Fibroblast of the conjunctiva (primary cell): ENCODE measurements at regions not wholly inside any gene's neighbourhood (a gene's known extent, or its start where the extent isn't known, plus 50 kb on each side); places are given as distances from the start of the nearest gene placed in this dataset.

Experiments
- DNase-seq: peaks from one replicate; pipeline ENCODE4 v3.0.0-alpha.2; 2010; ENCODE audit warnings: low read depth

DNA sequence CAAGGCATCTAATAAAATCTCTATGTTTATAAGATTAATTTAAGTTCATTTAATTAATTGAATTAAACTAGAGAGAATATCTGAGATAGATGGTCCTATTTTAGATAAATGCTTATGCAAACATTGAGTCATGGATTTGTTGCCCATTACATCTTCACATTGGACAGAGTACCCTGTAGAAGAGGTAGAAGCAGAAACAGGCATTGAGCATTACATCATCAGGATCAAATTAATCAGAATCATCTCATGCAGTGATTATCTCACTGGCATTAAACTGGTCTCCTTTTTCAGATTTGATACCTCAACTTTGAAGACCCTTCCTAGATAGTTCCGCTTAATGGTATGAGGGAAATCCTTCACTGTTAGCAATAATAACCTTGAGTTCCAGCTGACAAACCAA is 469.6 kb upstream of the VRK2 start:
- no peak for DNase-seq

DNA sequence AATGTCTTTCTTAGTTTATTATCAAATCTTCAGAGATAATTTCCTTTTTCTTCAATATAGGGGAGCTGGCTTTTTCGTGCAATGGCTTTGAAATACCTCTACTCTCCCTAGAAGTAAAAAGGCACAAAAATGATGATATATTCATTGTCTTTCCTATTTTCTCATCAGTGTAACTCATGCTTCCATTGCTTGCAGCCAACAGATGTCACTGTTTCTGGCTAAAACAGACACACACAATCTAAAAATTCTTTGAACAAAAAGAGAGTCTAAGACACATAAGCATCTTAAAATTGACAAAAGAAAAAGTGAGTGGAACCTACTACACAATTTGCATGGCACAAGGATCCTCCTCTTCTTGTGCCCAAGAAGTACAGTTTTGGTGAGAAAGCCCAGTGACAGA is 448.7 kb upstream of the VRK2 start:
- no peak for DNase-seq

DNA sequence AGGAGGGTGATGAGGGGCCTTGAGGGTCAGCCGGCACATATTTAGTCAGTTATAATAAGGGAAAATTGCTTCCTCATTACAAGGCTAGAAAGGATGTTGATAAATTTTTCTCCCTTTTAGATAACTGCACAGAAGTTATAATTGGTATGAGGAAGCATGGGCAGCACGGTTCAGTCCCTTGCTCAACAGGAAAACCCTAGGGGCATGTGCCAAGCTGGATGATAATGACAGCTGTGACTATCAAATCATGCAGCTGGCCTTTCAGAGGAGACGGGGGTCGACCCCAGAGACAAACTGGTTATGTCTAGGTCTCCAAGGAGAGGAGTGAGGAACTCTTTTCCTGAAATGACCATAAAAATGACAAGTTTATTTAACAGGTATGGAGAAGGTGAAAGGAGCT is 448.1 kb upstream of the VRK2 start:
- no peak for DNase-seq

- DNase-seq, result no peak
Measured at GRCh38 chr2:57602733-57603132, 443.9 kb upstream of the VRK2 start.

DNA sequence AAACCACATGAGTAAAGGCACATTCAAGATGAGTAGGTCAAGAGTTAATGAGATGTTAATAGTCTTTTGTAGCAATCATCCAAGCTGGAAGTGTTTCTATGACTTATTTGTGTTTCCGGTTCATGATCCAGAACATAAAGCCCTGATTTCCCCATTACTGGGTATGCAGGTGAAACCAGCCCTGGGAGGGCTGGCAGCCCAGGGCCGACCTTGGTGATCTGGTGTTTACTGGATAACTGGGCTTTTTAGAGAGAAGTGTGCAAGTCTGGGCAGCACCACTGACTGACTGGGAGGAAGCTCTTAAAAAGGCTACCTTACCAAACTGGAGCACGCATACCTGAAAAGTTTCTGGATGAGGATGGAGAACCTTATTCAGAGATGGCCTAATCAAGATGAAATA is 431.6 kb upstream of the VRK2 start:
- DNase-seq, result no peak

- DNase-seq, result no peak
Measured at GRCh38 chr2:57615855-57616556, 430.6 kb upstream of the VRK2 start.

DNA sequence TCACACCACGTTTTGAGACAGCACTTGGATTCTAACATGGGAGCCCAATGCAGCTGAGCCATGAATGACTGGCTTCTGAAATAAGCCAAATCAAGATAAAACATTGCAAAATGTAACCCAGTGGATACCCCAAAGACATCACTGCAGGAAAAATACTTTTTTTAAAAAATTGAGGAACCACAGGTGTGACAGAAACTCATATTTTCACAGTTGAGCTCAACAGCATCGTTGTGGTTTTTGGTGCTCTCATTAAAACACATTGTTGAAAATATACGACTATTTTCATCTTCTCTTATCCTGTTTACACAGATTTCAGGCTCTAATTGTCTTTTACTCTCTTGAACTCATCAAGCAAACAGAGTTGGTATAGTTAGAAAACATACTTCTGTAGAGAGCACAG is 429.3 kb upstream of the VRK2 start:
- DNase-seq, result no peak

- DNase-seq, result no peak
Measured at GRCh38 chr2:57621122-57621663, 425.4 kb upstream of the VRK2 start.

GRCh38 chr2:57622009-57622408 is 424.6 kb upstream of the VRK2 start:
- DNase-seq, result no peak

DNA sequence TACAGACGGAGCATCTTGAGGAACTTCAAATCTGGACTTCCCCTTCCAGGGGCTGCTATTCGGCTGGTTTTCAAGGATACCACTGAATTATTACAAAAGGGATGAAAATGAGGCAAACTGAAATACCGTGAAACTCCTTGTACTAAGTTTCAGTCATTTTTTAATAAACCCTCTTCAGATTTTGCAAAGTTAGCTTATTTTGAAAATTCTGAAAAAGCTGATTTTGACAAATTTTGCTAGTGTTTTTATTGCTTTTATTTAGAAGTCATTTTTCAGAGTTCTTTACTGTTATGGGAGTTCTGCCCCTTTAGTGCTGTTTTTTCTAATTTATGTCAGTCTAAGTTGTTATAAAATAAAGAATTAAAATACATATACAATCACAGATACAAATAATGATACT is 390.4 kb upstream of the VRK2 start:
- DNase-seq, result no peak

DNA sequence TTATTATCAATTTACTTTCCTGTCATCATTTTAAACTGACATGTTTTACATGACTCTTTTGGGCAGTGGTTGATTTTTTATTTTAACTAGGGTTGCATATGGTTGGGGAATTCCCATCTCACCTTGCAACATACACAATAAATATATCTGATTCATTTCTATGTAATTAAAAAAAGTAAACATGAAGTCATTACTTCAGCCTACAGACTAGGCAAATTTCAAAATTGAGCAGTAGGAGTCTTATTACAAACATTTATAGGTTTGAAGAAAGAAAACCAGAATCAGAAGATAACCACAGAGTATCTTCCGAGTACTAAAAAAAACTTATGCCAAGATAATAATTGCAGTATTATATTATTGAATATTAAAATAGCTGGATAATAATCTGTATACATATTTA is 377.0 kb upstream of the VRK2 start:
- DNase-seq, result no peak

DNA sequence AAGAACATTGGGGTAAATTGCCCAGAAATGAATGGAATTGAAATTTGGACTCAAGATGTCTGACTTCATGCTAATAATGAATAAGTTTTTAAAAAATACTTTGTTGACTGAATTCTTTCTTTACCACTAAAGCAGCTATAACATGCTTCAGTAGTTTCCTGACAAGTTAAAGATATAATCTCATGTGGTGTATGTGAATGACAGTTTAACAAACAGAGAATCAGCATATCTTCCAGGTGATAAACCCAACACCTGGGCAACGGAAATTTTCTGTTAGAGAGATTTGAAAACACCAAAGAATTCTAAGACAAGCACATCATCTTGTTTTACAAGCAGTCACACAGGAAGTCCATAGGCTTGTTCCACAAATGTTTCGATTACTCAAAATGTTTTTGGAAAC is 372.6 kb upstream of the VRK2 start:
- no peak for DNase-seq

GRCh38 chr2:57674743-57675142 is 371.9 kb upstream of the VRK2 start:
- no peak for DNase-seq

DNA sequence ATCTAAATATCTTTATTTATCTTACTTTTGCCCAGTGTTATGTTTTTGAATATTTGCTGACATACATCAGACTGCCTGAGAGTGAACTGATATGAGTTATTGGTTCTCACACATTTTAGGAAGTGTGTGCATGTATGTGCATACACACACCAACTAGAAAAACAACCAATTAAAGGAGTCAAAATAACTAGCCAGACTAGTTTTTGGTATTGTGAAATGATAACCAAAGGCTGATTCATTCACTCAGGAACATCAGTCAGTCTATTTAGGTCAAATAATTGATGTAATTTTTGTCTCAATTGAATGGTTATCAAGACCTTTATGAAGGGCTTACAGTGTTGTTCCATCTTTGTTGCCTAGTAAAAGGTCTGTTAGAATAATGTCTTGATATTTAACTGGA is 369.3 kb upstream of the VRK2 start:
- DNase-seq, result no peak

GRCh38 chr2:57681650-57682049 is 365.0 kb upstream of the VRK2 start:
- no peak for DNase-seq

GRCh38 chr2:57685032-57685431 is 361.6 kb upstream of the VRK2 start:
- DNase-seq, result no peak

DNA sequence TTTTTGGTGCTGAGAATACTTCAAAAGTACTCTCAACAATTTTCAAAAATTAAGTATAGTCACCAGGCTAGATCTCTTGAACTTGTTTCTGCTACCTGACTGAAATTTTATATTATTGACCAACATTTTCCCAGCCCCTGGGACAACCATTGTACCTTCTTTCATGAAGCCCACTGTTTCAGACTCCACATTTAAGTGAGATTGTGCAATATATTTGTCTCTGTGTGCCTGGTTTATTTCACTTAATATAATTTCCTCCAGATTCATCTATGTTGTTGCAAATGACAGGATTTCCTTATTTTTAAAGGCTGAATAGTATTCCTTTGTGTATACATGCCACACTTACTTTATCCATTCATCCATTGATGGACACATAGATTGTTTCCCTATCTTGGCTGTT is 354.2 kb upstream of the VRK2 start:
- no peak for DNase-seq

GRCh38 chr2:57693177-57693576 is 353.4 kb upstream of the VRK2 start:
- no peak for DNase-seq

DNA sequence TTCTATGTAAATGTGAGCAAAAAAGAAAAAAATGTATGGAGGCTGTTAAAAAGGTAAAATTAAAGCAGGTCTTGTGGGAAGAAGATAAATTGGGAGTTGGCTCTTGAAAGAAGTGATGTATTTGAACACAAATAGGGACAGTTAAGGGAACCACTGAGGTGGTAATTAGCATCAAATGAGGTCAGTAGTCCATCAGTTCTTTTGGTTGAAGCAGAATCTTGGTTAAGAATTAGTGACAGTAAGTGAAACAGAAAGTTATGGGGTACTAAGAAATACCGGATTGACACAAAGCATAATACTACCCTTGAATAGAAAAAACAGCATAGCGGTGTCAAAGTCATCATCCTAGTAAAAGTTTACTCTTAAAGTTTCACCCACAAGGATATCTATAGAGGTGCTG is 352.6 kb upstream of the VRK2 start:
- no peak for DNase-seq

DNA sequence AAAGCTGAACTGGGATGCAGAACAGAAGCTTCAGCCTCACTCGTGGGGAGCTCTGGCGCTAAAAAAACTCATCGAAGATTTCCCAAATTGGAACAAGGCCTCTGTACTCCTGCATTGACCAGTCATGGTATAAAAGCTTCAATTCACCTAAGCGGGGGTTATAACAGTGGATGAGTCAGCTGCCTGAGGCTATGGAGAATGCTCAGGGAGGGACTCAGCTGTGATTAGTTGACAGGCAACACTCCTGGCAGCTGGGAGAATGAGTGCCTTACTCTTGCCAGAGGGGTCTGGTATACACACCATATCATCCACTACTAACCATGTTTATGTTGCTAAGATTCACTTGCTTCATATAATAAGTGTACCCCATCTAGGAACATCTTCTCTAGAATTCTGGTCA is 350.6 kb upstream of the VRK2 start:
- DNase-seq, result no peak

DNA sequence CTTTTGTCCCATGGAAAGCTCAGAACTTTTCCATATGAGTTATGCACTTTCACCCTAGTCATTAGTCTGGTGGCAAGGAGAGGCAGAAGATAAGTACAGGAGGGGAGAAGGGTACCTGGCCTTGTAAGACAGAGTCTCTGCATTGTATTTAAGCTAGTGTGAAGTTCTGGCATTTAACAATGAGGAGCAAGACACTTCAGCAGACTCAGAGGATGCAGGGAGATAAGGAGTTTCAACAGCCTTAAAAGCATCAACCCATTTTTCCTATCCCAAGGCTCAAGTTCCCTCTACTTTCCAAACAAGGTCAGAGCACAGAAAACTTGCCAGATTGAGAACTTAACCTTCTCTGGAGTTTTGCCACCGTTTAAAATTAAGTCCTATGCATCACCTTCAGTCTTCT is 348.2 kb upstream of the VRK2 start:
- no peak for DNase-seq

DNA sequence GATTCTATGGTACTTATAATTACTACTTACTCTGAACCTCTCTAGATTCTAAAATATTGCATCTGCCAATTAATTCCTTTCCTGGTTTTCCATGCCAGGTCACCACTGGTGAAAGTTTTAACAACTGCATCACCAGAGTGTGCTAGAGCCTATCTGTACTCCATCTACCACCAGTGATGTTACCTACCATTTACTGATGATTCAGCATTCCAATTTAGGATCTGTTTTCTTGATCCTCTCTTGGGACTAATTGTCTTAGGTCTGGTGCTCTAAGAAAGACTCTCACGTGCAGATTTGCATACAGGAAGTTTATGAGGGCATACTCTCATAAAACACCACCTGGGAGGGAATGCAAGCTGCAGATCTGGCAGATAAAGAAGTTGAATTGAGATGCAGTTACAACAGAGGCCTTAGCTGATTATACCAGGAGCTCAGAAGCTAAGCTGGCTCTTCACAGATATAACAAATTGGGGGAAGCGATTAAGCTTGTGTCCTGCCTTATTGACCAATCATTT is 347.6 kb upstream of the VRK2 start:
- no peak for DNase-seq

GRCh38 chr2:57701391-57701791 is 345.2 kb upstream of the VRK2 start:
- DNase-seq, result no peak

DNA sequence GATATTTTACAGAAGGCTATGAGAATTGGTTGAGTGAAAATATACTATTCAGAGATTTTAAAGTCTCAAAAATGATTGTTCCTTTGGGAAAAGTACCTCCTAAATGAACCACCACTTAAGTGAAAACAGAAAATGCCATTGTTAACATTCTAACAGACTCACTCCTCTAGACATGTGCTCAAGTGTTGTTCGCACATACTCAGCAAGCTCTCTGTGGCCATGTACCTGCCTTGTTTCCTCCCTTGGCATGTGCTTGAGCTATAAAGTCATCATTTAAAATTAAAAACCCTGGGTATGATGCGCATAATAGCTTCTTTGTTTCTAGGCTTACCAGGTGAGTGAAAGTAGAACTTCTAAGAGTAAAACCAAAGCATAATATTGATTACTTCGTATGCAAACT is 343.2 kb upstream of the VRK2 start:
- DNase-seq, result no peak
